H9 (cell line): ENCODE measurements at regions not wholly inside any gene's neighbourhood (a gene's known extent, or its start where the extent isn't known, plus 50 kb on each side); places are given as distances from the start of the nearest gene placed in this dataset.

ENCODE experiments used
- DNase-seq: peaks from one replicate; pipeline ENCODE4 v3.0.0-alpha.2; 2017
- H2AFZ ChIP-seq: one replicate; pipeline ENCODE4 v1.6.1; 2013; ENCODE audit warnings: mild to moderate bottlenecking, low read length, control low read depth, moderate library complexity
- H2AK5ac ChIP-seq: 2 replicates; pipeline ENCODE4 v1.6.1; 2013; ENCODE audit warnings: low read length, control low read depth, mixed read lengths; ENCODE audit not compliant: insufficient read length
- H2BK120ac ChIP-seq: one replicate; pipeline ENCODE4 v1.6.1; 2013; ENCODE audit warnings: low read depth, mild to moderate bottlenecking, low read length, control low read depth, inconsistent platforms; ENCODE audit not compliant: poor library complexity, severe bottlenecking
- H2BK12ac ChIP-seq: 2 replicates; pipeline ENCODE4 v1.6.1; 2013; ENCODE audit warnings: low read length, control low read depth, mixed read lengths, low read depth; ENCODE audit not compliant: insufficient read length
- H2BK15ac ChIP-seq: 2 replicates; pipeline ENCODE4 v1.6.1; 2013; ENCODE audit warnings: low read depth, low read length, control low read depth
- H2BK20ac ChIP-seq: one replicate; pipeline ENCODE4 v1.6.1; 2013; ENCODE audit warnings: low read depth, mild to moderate bottlenecking, low read length, control low read depth, inconsistent platforms; ENCODE audit not compliant: poor library complexity, severe bottlenecking
- H2BK5ac ChIP-seq: 2 replicates; pipeline ENCODE4 v1.6.1; 2013; ENCODE audit warnings: low read length, control low read depth, mixed read lengths; ENCODE audit not compliant: insufficient read length
- H3K14ac ChIP-seq: 2 replicates; pipeline ENCODE4 v1.6.1; 2013; ENCODE audit warnings: low read length, control low read depth; ENCODE audit not compliant: insufficient read depth
- H3K18ac ChIP-seq: 2 replicates; pipeline ENCODE4 v1.6.1; 2013; ENCODE audit warnings: low read depth, mild to moderate bottlenecking, mixed read lengths, low read length, control low read depth; ENCODE audit not compliant: insufficient read length
- H3K23ac ChIP-seq: 2 replicates; pipeline ENCODE4 v1.6.1; 2013; ENCODE audit warnings: low read length, control low read depth, mixed read lengths, low read depth; ENCODE audit not compliant: insufficient read length
- H3K23me2 ChIP-seq: 2 replicates; pipeline ENCODE4 v1.6.1; 2013; ENCODE audit warnings: low read depth, mild to moderate bottlenecking, mixed read lengths, low read length, control low read depth; ENCODE audit not compliant: insufficient read length, poor library complexity, severe bottlenecking
- H3K27ac ChIP-seq: 2 replicates; pipeline ENCODE4 v1.5.1; 2013; ENCODE audit warnings: low read length, control low read depth, mixed read lengths, low read depth; ENCODE audit not compliant: insufficient read length
- H3K27me3 ChIP-seq: 2 replicates; pipeline ENCODE4 v1.6.1; 2013; ENCODE audit warnings: low read length, control low read depth, inconsistent platforms; ENCODE audit not compliant: insufficient read depth
- H3K4ac ChIP-seq: 2 replicates; pipeline ENCODE4 v1.6.1; 2013; ENCODE audit warnings: low read depth, mild to moderate bottlenecking, control low read depth, inconsistent platforms, low read length, moderate library complexity
- H3K4me1 ChIP-seq: 2 replicates; pipeline ENCODE4 v1.6.1; 2013; ENCODE audit warnings: low read length, control low read depth, inconsistent platforms; ENCODE audit not compliant: insufficient read depth
- H3K4me2 ChIP-seq: 2 replicates; pipeline ENCODE4 v1.6.1; 2013; ENCODE audit warnings: low read length, control low read depth, mixed read lengths; ENCODE audit not compliant: insufficient read length, insufficient read depth
- H3K56ac ChIP-seq: 2 replicates; pipeline ENCODE4 v1.6.1; 2013; ENCODE audit warnings: low read depth, mild to moderate bottlenecking, mixed read lengths, low read length, control low read depth; ENCODE audit not compliant: insufficient read length
- H3K79me1 ChIP-seq: 2 replicates; pipeline ENCODE4 v1.6.1; 2013; ENCODE audit warnings: low read depth, mild to moderate bottlenecking, moderate library complexity, low read length, control low read depth, inconsistent platforms; ENCODE audit not compliant: insufficient read depth, poor library complexity, severe bottlenecking
- H3K79me2 ChIP-seq: 2 replicates; pipeline ENCODE4 v1.6.1; 2013; ENCODE audit warnings: low read length, control low read depth, inconsistent platforms; ENCODE audit not compliant: insufficient read depth
- H3K9ac ChIP-seq: 2 replicates; pipeline ENCODE4 v1.6.1; 2013; ENCODE audit warnings: low read length, control low read depth, mixed read lengths; ENCODE audit not compliant: insufficient read length; ENCODE audit errors: extremely low read depth
- H3K9me3 ChIP-seq: one replicate; pipeline ENCODE4 v1.6.1; 2013; ENCODE audit warnings: low read depth, low read length, inconsistent platforms; ENCODE audit not compliant: control insufficient read depth
- H3T11ph ChIP-seq: one replicate; pipeline ENCODE4 v1.6.1; 2013; ENCODE audit warnings: mild to moderate bottlenecking, low read length, control low read depth, inconsistent platforms
- H4K20me1 ChIP-seq: one replicate; pipeline ENCODE4 v1.6.1; 2013; ENCODE audit not compliant: control insufficient read depth, insufficient read length, insufficient read depth
- H4K5ac ChIP-seq: 2 replicates; pipeline ENCODE4 v1.6.1; 2013; ENCODE audit warnings: low read depth, mild to moderate bottlenecking, mixed read lengths, low read length, control low read depth; ENCODE audit not compliant: insufficient read length
- H4K8ac ChIP-seq: replicated peaks from 2 replicates; pipeline ENCODE4 v1.6.1; 2013; ENCODE audit warnings: low read length, control low read depth, mixed read lengths, low read depth; ENCODE audit not compliant: insufficient read length
- H4K91ac ChIP-seq: 2 replicates; pipeline ENCODE4 v1.6.1; 2013; ENCODE audit warnings: low read depth, mild to moderate bottlenecking, moderate library complexity, mixed read lengths, low read length, control low read depth; ENCODE audit not compliant: insufficient read length
- H3K27ac Mint-ChIP-seq, 3 experiments: 2 replicates in 2 of 3; 3 replicates in 1 of 3; pipeline ENCODE4 v1.8.0; 2020 to 2021; ENCODE audit warnings: mixed read lengths in 3 of 3, mild to moderate bottlenecking in 1 of 3, moderate library complexity in 1 of 3
- H3K27me3 Mint-ChIP-seq: 2 replicates; pipeline ENCODE4 v1.8.0; 2021; ENCODE audit warnings: low read depth, mild to moderate bottlenecking, moderate library complexity, mixed read lengths
- H3K36me3 Mint-ChIP-seq, 3 experiments: 2 replicates in 2 of 3; 3 replicates in 1 of 3; pipeline ENCODE4 v1.8.0; 2020 to 2021; ENCODE audit warnings: low read depth in 3 of 3, mixed read lengths in 3 of 3; ENCODE audit not compliant: insufficient read depth in 1 of 3
- H3K4me1 Mint-ChIP-seq, 2 experiments: 2 replicates each; pipeline ENCODE4 v1.8.0; 2020; ENCODE audit warnings: mixed read lengths in 2 of 2
- H3K4me3 Mint-ChIP-seq, 2 experiments: 2 replicates in 1 of 2; 3 replicates in 1 of 2; pipeline ENCODE4 v1.8.0; 2020 to 2021; ENCODE audit warnings: mild to moderate bottlenecking in 2 of 2, mixed read lengths in 2 of 2, moderate library complexity in 1 of 2
- H3K9me3 Mint-ChIP-seq, 2 experiments: 2 replicates in 1 of 2; 3 replicates in 1 of 2; pipeline ENCODE4 v1.8.0; 2020; ENCODE audit warnings: mild to moderate bottlenecking in 2 of 2, mixed read lengths in 2 of 2, moderate library complexity in 1 of 2
- TF ChIP-seq, protein P1 (sequence below): fragments of 200-600 bp; sonication (generic); conservative IDR thresholded peaks from 3 replicates; pipeline ENCODE4 v1.8.0; 2021; ENCODE audit warnings: antibody characterized with exemption, mild to moderate bottlenecking

DNA sequence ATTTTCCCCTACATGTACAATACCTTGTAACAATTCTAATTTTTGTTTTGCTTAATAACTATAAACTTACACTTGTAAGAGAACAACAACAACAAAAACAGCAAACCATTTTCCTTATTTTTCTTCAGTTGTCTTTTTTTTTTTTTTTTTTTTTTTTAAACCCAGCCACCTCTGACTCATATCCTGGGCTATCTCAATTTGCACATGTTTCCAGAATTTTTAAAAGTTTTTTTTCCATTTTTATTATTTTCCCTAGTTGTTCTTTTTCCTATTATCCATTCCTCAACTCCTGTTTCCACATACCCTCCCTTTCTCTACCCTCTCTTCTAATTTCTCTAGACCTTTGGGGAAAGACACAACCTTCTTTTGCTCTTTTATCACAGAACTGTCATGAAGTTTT lies 112.5 kb downstream of the EFEMP1 start:
- no peak overlapping the region for H2BK120ac ChIP-seq
- H4K20me1 ChIP-seq, result no peaks in the 10 kb centered on the region
- no peak overlapping the region for H3K18ac ChIP-seq
- no peaks in the 10 kb centered on the region for H3K4me1 ChIP-seq
- Mint-ChIP-seq H3K27ac (no peak overlapping the region), H3K4me1 (peaks cover 5 to 9% of the 10 kb centered on the region in 2 experiments), H3K36me3 (peaks cover 0 to 13% (median 6%) of the 10 kb centered on the region in 3 experiments; a peak in 3 of 7 replicates), H3K9me3 (peaks cover 20% of the 10 kb centered on the region in 2 experiments; a peak in 4 of 5 replicates), H3K4me3 (no peak overlapping the region), H3K27me3 (peaks cover 2% of the 10 kb centered on the region; the same call in 1 of the 2 replicates)
- no peak for DNase-seq
- H3K23me2 ChIP-seq, result no peaks in the 10 kb centered on the region
- H3K4ac ChIP-seq, result no peak overlapping the region
- H3K9me3 ChIP-seq, result no peaks in the 10 kb centered on the region
- H3K27me3 ChIP-seq, result no peaks in the 10 kb centered on the region
- no peak overlapping the region for H3K4me2 ChIP-seq
- no peak overlapping the region for H2BK20ac ChIP-seq
- no peak overlapping the region for H4K91ac ChIP-seq
- H3K79me2 ChIP-seq, result no peaks in the 10 kb centered on the region
- H3K79me1 ChIP-seq, result no peaks in the 10 kb centered on the region
- TF ChIP-seq, protein P1, sequence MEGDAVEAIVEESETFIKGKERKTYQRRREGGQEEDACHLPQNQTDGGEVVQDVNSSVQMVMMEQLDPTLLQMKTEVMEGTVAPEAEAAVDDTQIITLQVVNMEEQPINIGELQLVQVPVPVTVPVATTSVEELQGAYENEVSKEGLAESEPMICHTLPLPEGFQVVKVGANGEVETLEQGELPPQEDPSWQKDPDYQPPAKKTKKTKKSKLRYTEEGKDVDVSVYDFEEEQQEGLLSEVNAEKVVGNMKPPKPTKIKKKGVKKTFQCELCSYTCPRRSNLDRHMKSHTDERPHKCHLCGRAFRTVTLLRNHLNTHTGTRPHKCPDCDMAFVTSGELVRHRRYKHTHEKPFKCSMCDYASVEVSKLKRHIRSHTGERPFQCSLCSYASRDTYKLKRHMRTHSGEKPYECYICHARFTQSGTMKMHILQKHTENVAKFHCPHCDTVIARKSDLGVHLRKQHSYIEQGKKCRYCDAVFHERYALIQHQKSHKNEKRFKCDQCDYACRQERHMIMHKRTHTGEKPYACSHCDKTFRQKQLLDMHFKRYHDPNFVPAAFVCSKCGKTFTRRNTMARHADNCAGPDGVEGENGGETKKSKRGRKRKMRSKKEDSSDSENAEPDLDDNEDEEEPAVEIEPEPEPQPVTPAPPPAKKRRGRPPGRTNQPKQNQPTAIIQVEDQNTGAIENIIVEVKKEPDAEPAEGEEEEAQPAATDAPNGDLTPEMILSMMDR, result no peak
- no peak overlapping the region for H4K8ac ChIP-seq
- H2AFZ ChIP-seq, result no peak overlapping the region
- H2AK5ac ChIP-seq, result no peak overlapping the region
- no peak overlapping the region for H2BK15ac ChIP-seq
- H3K23ac ChIP-seq, result no peak overlapping the region
- H2BK5ac ChIP-seq, result no peak overlapping the region
- H3K14ac ChIP-seq, result no peak overlapping the region
- no peak overlapping the region for H4K5ac ChIP-seq
- no peak overlapping the region for H3K9ac ChIP-seq
- no peak overlapping the region for H3K27ac ChIP-seq
- H2BK12ac ChIP-seq, result no peak overlapping the region
- H3K56ac ChIP-seq, result no peak overlapping the region
- H3T11ph ChIP-seq, result no peak overlapping the region
